ENCODE measurements at regions not wholly inside any gene's neighbourhood (a gene's known extent, or its start where the extent isn't known, plus 50 kb on each side); places are given as distances from the start of the nearest gene placed in this dataset.

GRCh38 chr6:168388641-168389633, 52.0 kb upstream of the SMOC2 start (continued):
- no peak for TF ChIP-seq THRA (CRISPR knock-in tag; IDR thresholded peaks at IDR 0.05; ENCODE audit: borderline replicate concordance)
- no peak for TF ChIP-seq ZSCAN22 (CRISPR knock-in tag; IDR thresholded peaks at IDR 0.05)
- no peak for TF ChIP-seq HMG20B (CRISPR knock-in tag; conservative IDR thresholded peaks at IDR 0.05)
- 0 out of 2 replicates have a peak, but pooled peaks have one; percentile 23 for TF ChIP-seq NRL (CRISPR knock-in tag; IDR thresholded peaks at IDR 0.05; ENCODE audit: borderline replicate concordance)
- TF ChIP-seq WIZ (CRISPR knock-in tag; IDR thresholded peaks at IDR 0.05): no peak
- no peak for TF ChIP-seq ZSCAN20 (CRISPR knock-in tag; IDR thresholded peaks at IDR 0.05; ENCODE audit: borderline replicate concordance)
- no peak for TF ChIP-seq THAP11 (CRISPR knock-in tag; IDR thresholded peaks at IDR 0.05)
- TF ChIP-seq GZF1 (CRISPR knock-in tag; IDR thresholded peaks at IDR 0.05): no peak
- TF ChIP-seq KAT7 (CRISPR knock-in tag; IDR thresholded peaks at IDR 0.05; ENCODE audit: borderline replicate concordance): no peak
- TF ChIP-seq ZNF775 (CRISPR knock-in tag; IDR thresholded peaks at IDR 0.05; ENCODE audit: borderline replicate concordance): no peak
- peak; percentile 82 for TF ChIP-seq FOXP4 (CRISPR knock-in tag; IDR thresholded peaks at IDR 0.05)
- no peak for TF ChIP-seq POGK (CRISPR knock-in tag; conservative IDR thresholded peaks at IDR 0.05)
- 0 out of 2 replicates have a peak, but pooled peaks have one; percentile 18 for TF ChIP-seq ARID4A (CRISPR knock-in tag; IDR thresholded peaks at IDR 0.05; ENCODE audit: borderline replicate concordance)
- TF ChIP-seq SRY (CRISPR knock-in tag; IDR thresholded peaks at IDR 0.05): no peak
- no peak for TF ChIP-seq ARHGAP35 (CRISPR knock-in tag; IDR thresholded peaks at IDR 0.05; ENCODE audit: borderline replicate concordance)
- no peak for TF ChIP-seq RXRB (CRISPR knock-in tag; IDR thresholded peaks at IDR 0.05; ENCODE audit: borderline replicate concordance)
- no peak for TF ChIP-seq SMAD1 (CRISPR knock-in tag; IDR thresholded peaks at IDR 0.05; ENCODE audit: borderline replicate concordance, low read depth)
- no peak for TF ChIP-seq THAP8 (CRISPR knock-in tag; IDR thresholded peaks at IDR 0.05; ENCODE audit: borderline replicate concordance)

Measured in HepG2 (cell line).